PC-9 (cell line): ENCODE measurements at regions not wholly inside any gene's neighbourhood (a gene's known extent, or its start where the extent isn't known, plus 50 kb on each side); places are given as distances from the start of the nearest gene placed in this dataset.

Source experiments
- BruUV-seq: library from RNA; stranded (reverse); fragments of 400-500 nt; replicated peaks from 2 replicates; lab custom pipeline; 2021; lab: Mats Ljungman, UMichigan
- CTCF ChIA-PET: fragments of 300-600 bp; sonication (Branson Sonifier 250); formaldehyde crosslinking; loops from one replicate; lab custom pipeline; 2022; ENCODE audit warnings: antibody characterized with exemption; lab: Charles Lee
- POLR2A ChIA-PET: fragments of 300-600 bp; sonication (Branson Sonifier 250); formaldehyde crosslinking; loops from one replicate; lab custom pipeline; 2022; ENCODE audit warnings: antibody characterized with exemption; ENCODE audit not compliant: unreplicated experiment; lab: Charles Lee
- DNase-seq, 2 experiments: peaks; one replicate each; pipeline versions ENCODE4 v3.0.0 to v3.0.0-alpha.2; 2015 to 2022; ENCODE audit warnings: mixed read lengths in 1 of 2
- H2AFZ ChIP-seq: fragments of 200-600 bp; sonication (generic); 2 replicates; pipeline ENCODE4 v1.8.1; 2017; ENCODE audit warnings: antibody characterized with exemption
- H3F3A ChIP-seq: fragments of 200-600 bp; sonication (generic); 2 replicates; pipeline ENCODE4 v1.8.1; 2017; ENCODE audit warnings: antibody characterized with exemption, mild to moderate bottlenecking, low read depth; ENCODE audit not compliant: insufficient read depth
- H3K27ac ChIP-seq: fragments of 200-600 bp; sonication (generic); 2 replicates; pipeline ENCODE4 v1.6.1; 2016; ENCODE audit warnings: mixed run types
- H3K27me3 ChIP-seq: fragments of 200-600 bp; sonication (generic); 2 replicates; pipeline ENCODE4 v1.6.1; 2016; ENCODE audit warnings: low read depth, mixed run types; ENCODE audit not compliant: insufficient read depth
- H3K36me3 ChIP-seq: fragments of 200-600 bp; sonication (generic); 2 replicates; pipeline ENCODE4 v1.6.1; 2016; ENCODE audit warnings: low read depth, mixed run types
- H3K4me1 ChIP-seq: fragments of 200-600 bp; sonication (generic); replicated peaks from 2 replicates; pipeline ENCODE4 v1.6.1; 2016; ENCODE audit warnings: mixed run types; ENCODE audit not compliant: insufficient read depth
- H3K4me2 ChIP-seq: fragments of 200-600 bp; sonication (generic); 2 replicates; pipeline ENCODE4 v1.6.1; 2017; ENCODE audit warnings: mixed run types
- H3K4me3 ChIP-seq: fragments of 200-600 bp; sonication (generic); 2 replicates; pipeline ENCODE4 v1.6.1; 2016; ENCODE audit warnings: mixed run types
- H3K79me2 ChIP-seq: fragments of 200-600 bp; sonication (generic); 2 replicates; pipeline ENCODE4 v1.6.1; 2017; ENCODE audit warnings: low read depth, mixed run types
- H3K9me2 ChIP-seq: fragments of 200-600 bp; sonication (generic); 2 replicates; pipeline ENCODE4 v1.8.1; 2017; ENCODE audit warnings: mild to moderate bottlenecking; ENCODE audit not compliant: insufficient read depth
- H3K9me3 ChIP-seq: fragments of 200-600 bp; sonication (generic); 2 replicates; pipeline ENCODE4 v1.8.1; 2016; ENCODE audit warnings: low read depth; ENCODE audit not compliant: insufficient read depth
- H4K20me1 ChIP-seq: fragments of 200-600 bp; sonication (generic); 2 replicates; pipeline ENCODE4 v1.8.1; 2017; ENCODE audit not compliant: insufficient read depth
- CTCF ChIP-seq: fragments of 200-600 bp; sonication (generic); conservative IDR thresholded peaks from 2 replicates; pipeline ENCODE4 v1.6.1; 2017; ENCODE audit warnings: mixed run types, antibody characterized with exemption, mild to moderate bottlenecking, moderate library complexity
- EZH2 ChIP-seq: fragments of 200-600 bp; sonication (generic); IDR thresholded peaks from 2 replicates; pipeline ENCODE4 v1.8.0; 2017; ENCODE audit warnings: antibody characterized with exemption, low read depth
- intact Hi-C: fragments of 100-400 bp; cut with micrococcal nuclease; formaldehyde crosslinking; loops from one replicate; pipeline ENCODE4 v1.10.0; 2022; ENCODE audit not compliant: unreplicated experiment

GRCh38 chr12:19584732-19585131 is 145.4 kb downstream of the AEBP2 start:
- intact Hi-C loops, result no loop called here
- ChIA-PET CTCF (no interaction called here), POLR2A (no interaction called here)
- H3K79me2 ChIP-seq, result no peaks in the 10 kb centered on the region
- H3K27ac ChIP-seq, result no peak overlapping the region
- H3K27me3 ChIP-seq, result no peaks in the 10 kb centered on the region
- TF ChIP-seq CTCF (no peak), EZH2 (no peak)
- BruUV-seq, result no TSS peak
- H3K9me2 ChIP-seq, result no peaks in the 10 kb centered on the region
- no peak overlapping the region for H3K4me2 ChIP-seq
- no peaks in the 10 kb centered on the region for H4K20me1 ChIP-seq
- H3K36me3 ChIP-seq, result no peaks in the 10 kb centered on the region
- H3K9me3 ChIP-seq, result no peaks in the 10 kb centered on the region
- H3K4me1 ChIP-seq, result no peaks in the 10 kb centered on the region
- H3K4me3 ChIP-seq, result no peak overlapping the region
- no peak for DNase-seq
- H3F3A ChIP-seq, result no peaks in the 10 kb centered on the region
- H2AFZ ChIP-seq, result no peak overlapping the region

GRCh38 chr12:19588951-19589350 is 149.7 kb downstream of the AEBP2 start:
- TF ChIP-seq EZH2 (no peak), CTCF (no peak)
- no peak for DNase-seq
- H3K4me3 ChIP-seq, result no peak overlapping the region
- no TSS peak for BruUV-seq
- no peak overlapping the region for H3K27ac ChIP-seq
- no peaks in the 10 kb centered on the region for H3K9me2 ChIP-seq
- no peaks in the 10 kb centered on the region for H3K36me3 ChIP-seq
- no peaks in the 10 kb centered on the region for H3K4me1 ChIP-seq
- intact Hi-C loops, result no loop called here
- CTCF ChIA-PET, result interaction anchor here (0.6 kb wide), 1 partner anchor 569 kb away, joined by 3 read pairs; no protein-coding TSS in a partner anchor
- POLR2A ChIA-PET, result no interaction called here
- H3K4me2 ChIP-seq, result no peak overlapping the region
- no peaks in the 10 kb centered on the region for H3K79me2 ChIP-seq
- no peaks in the 10 kb centered on the region for H3F3A ChIP-seq
- H4K20me1 ChIP-seq, result no peaks in the 10 kb centered on the region
- H3K27me3 ChIP-seq, result no peaks in the 10 kb centered on the region
- no peak overlapping the region for H2AFZ ChIP-seq
- no peaks in the 10 kb centered on the region for H3K9me3 ChIP-seq

GRCh38 chr12:19591951-19592350 is 152.7 kb downstream of the AEBP2 start:
- no peaks in the 10 kb centered on the region for H4K20me1 ChIP-seq
- H3F3A ChIP-seq, result no peaks in the 10 kb centered on the region
- H3K36me3 ChIP-seq, result no peaks in the 10 kb centered on the region
- no peak overlapping the region for H3K4me2 ChIP-seq
- ChIA-PET CTCF (no interaction called here), POLR2A (no interaction called here)
- H2AFZ ChIP-seq, result no peak overlapping the region
- TF ChIP-seq CTCF, result no peak
- no peak for TF ChIP-seq EZH2
- no peaks in the 10 kb centered on the region for H3K9me3 ChIP-seq
- no peaks in the 10 kb centered on the region for H3K9me2 ChIP-seq
- no peak overlapping the region for H3K4me3 ChIP-seq
- no peaks in the 10 kb centered on the region for H3K4me1 ChIP-seq
- no peaks in the 10 kb centered on the region for H3K27me3 ChIP-seq
- no peak overlapping the region for H3K27ac ChIP-seq
- BruUV-seq, result no TSS peak
- intact Hi-C loops, result no loop called here
- DNase-seq, result no peak
- no peaks in the 10 kb centered on the region for H3K79me2 ChIP-seq
